ENCODE measurements at regions not wholly inside any gene's neighbourhood (a gene's known extent, or its start where the extent isn't known, plus 50 kb on each side); places are given as distances from the start of the nearest gene placed in this dataset.

- ATAC-seq (ENCODE audit: low read depth) (no peak), DNase-seq (ENCODE audit: low spot score) (no peak)
- Histone ChIP-seq H3K9me3 (ENCODE audit: severe bottlenecking) (no peaks in the 10 kb centered on the region), H3K36me3 (ENCODE audit: low read depth) (no peaks in the 10 kb centered on the region), H3K27me3 (ENCODE audit: insufficient read depth, poor library complexity, severe bottlenecking) (no peaks in the 10 kb centered on the region), H3K27ac (ENCODE audit: poor library complexity, severe bottlenecking) (no peak overlapping the region), H3K4me1 (ENCODE audit: insufficient read depth, poor library complexity, severe bottlenecking) (no peaks in the 10 kb centered on the region), H3K4me3 (ENCODE audit: severe bottlenecking) (no peak overlapping the region)
- no peak for TF ChIP-seq CTCF (IDR thresholded peaks at IDR 0.05; ENCODE audit: poor library complexity, severe bottlenecking)
Observed at GRCh38 chr1:242738702-242739645, 214.5 kb upstream of the PLD5 start.

GRCh38 chr1:242736611-242737010, 212.1 kb upstream of the PLD5 start:
- H3K36me3 ChIP-seq (ENCODE audit: low read depth) = no peaks in the 10 kb centered on the region
- DNase-seq (ENCODE audit: low spot score) (no peak), ATAC-seq (ENCODE audit: low read depth) (no peak)
- H3K4me3 ChIP-seq (ENCODE audit: severe bottlenecking) = no peak overlapping the region
- no peaks in the 10 kb centered on the region for H3K27me3 ChIP-seq (ENCODE audit: insufficient read depth, poor library complexity, severe bottlenecking)
- H3K9me3 ChIP-seq (ENCODE audit: severe bottlenecking) = no peaks in the 10 kb centered on the region
- H3K27ac ChIP-seq (ENCODE audit: poor library complexity, severe bottlenecking) = no peak overlapping the region
- no peaks in the 10 kb centered on the region for H3K4me1 ChIP-seq (ENCODE audit: insufficient read depth, poor library complexity, severe bottlenecking)
- no peak for TF ChIP-seq CTCF (IDR thresholded peaks at IDR 0.05; ENCODE audit: poor library complexity, severe bottlenecking)

GRCh38 chr1:242735323-242735722, 210.8 kb upstream of the PLD5 start:
- TF ChIP-seq CTCF (IDR thresholded peaks at IDR 0.05; ENCODE audit: poor library complexity, severe bottlenecking) = no peak
- H3K4me1 ChIP-seq (ENCODE audit: insufficient read depth, poor library complexity, severe bottlenecking) = no peaks in the 10 kb centered on the region
- H3K4me3 ChIP-seq (ENCODE audit: severe bottlenecking) = no peak overlapping the region
- H3K27me3 ChIP-seq (ENCODE audit: insufficient read depth, poor library complexity, severe bottlenecking) = no peaks in the 10 kb centered on the region
- ATAC-seq (ENCODE audit: low read depth) = no peak
- no peak for DNase-seq (ENCODE audit: low spot score)
- H3K27ac ChIP-seq (ENCODE audit: poor library complexity, severe bottlenecking) = no peak overlapping the region
- no peaks in the 10 kb centered on the region for H3K9me3 ChIP-seq (ENCODE audit: severe bottlenecking)
- no peaks in the 10 kb centered on the region for H3K36me3 ChIP-seq (ENCODE audit: low read depth)

DNA sequence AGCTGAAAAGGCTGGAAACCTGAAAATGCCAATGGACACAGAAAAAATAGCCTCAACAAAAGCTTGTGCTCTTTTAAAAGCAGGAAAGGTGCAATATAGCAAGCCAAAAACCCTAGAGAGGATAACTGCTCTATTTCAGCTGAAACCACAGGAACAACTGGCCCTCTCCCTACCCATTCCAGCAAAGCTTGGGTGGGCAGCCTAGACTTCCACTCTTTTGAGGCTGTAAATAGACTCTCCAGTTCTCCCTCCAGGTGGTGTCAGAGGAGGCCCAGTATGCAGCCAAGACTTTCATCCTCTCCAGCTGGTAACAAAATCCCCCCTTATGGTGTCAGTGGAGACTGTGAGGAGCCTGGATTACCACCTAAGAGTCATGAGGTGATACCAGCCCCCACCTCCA, 206.9 kb upstream of the PLD5 start:
- no peak overlapping the region for H3K4me3 ChIP-seq (ENCODE audit: severe bottlenecking)
- no peaks in the 10 kb centered on the region for H3K4me1 ChIP-seq (ENCODE audit: insufficient read depth, poor library complexity, severe bottlenecking)
- H3K27ac ChIP-seq (ENCODE audit: poor library complexity, severe bottlenecking) = no peak overlapping the region
- TF ChIP-seq CTCF (IDR thresholded peaks at IDR 0.05; ENCODE audit: poor library complexity, severe bottlenecking) = no peak
- ATAC-seq (ENCODE audit: low read depth) = no peak
- no peaks in the 10 kb centered on the region for H3K36me3 ChIP-seq (ENCODE audit: low read depth)
- DNase-seq (ENCODE audit: low spot score) = no peak
- no peaks in the 10 kb centered on the region for H3K27me3 ChIP-seq (ENCODE audit: insufficient read depth, poor library complexity, severe bottlenecking)
- H3K9me3 ChIP-seq (ENCODE audit: severe bottlenecking) = no peaks in the 10 kb centered on the region

DNA sequence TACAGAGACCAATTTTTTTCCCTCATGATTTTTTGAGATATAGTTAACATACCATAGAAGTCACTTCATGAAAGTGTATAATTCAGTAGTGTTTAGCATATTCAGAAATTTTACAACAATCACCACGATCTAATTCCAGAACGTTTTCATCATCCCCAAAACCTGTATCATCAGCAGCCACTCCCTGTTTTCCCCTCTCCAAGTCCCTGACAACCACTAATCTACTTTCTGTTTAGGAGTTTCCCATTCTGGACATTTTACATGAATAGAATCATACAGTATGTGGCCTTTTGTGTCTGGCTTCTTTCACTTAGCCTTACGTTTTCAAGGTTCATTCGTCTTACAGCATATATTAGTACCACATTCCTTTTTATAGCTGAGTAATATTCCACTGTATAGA, 204.2 kb upstream of the PLD5 start:
- ATAC-seq (ENCODE audit: low read depth) = no peak
- no peak for TF ChIP-seq CTCF (IDR thresholded peaks at IDR 0.05; ENCODE audit: poor library complexity, severe bottlenecking)
- no peak overlapping the region for H3K27ac ChIP-seq (ENCODE audit: poor library complexity, severe bottlenecking)
- no peaks in the 10 kb centered on the region for H3K27me3 ChIP-seq (ENCODE audit: insufficient read depth, poor library complexity, severe bottlenecking)
- no peak for DNase-seq (ENCODE audit: low spot score)
- H3K4me1 ChIP-seq (ENCODE audit: insufficient read depth, poor library complexity, severe bottlenecking) = no peaks in the 10 kb centered on the region
- H3K9me3 ChIP-seq (ENCODE audit: severe bottlenecking) = no peaks in the 10 kb centered on the region
- no peaks in the 10 kb centered on the region for H3K36me3 ChIP-seq (ENCODE audit: low read depth)
- no peak overlapping the region for H3K4me3 ChIP-seq (ENCODE audit: severe bottlenecking)

Data from RWPE2 (cell line).